GM12892 (cell line): ENCODE measurements at regions not wholly inside any gene's neighbourhood (a gene's known extent, or its start where the extent isn't known, plus 50 kb on each side); places are given as distances from the start of the nearest gene placed in this dataset.

Source experiments
- POLR2A ChIP-seq: IDR thresholded peaks from 2 replicates; pipeline ENCODE4 v1.6.1; 2011; ENCODE audit warnings: low read depth, low read length, control low read depth
- POLR2AphosphoS5 ChIP-seq: IDR thresholded peaks from 2 replicates; pipeline ENCODE4 v1.6.1; 2011; ENCODE audit warnings: low read depth, low read length, control low read depth

DNA sequence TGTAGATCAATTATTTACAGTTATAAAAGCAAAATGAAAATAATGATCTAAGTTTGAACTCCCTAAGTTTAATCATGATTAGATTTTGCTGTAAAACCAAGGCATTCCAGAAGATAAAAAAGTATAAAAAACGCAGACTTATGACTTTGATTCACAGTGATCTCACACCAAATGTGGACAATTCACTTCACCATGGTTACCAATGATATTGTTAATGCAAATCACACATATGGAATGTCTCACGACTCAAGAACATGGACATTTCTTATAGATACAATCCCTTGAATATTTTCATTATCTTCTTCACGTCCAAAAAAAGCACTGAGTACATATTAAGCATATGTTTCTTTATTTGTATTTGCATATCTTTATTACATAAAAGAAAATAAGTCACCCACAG is 1054.2 kb downstream of the NAALADL2 start:
- no peak for TF ChIP-seq POLR2A
- TF ChIP-seq POLR2AphosphoS5, result no peak
